K562 (cell line): ENCODE measurements at regions not wholly inside any gene's neighbourhood (a gene's known extent, or its start where the extent isn't known, plus 50 kb on each side); places are given as distances from the start of the nearest gene placed in this dataset.

Experiments used
- ATAC-seq: fragments of 200-7000 bp; cut with Tn5 transposase; 3 replicates; pipeline ENCODE4 v1.9.1; 2020; ENCODE audit warnings: moderate library complexity
- BruUV-seq: library from RNA; stranded (reverse); fragments of 400-500 nt; replicated peaks from 2 replicates; lab custom pipeline; 2021; lab: Mats Ljungman, UMichigan
- CTCF ChIA-PET: fragments of 300-600 bp; formaldehyde crosslinking; extraction: SDS; loops from one replicate; lab custom pipeline; 2021; ENCODE audit warnings: low intra/inter-chr PET ratio; lab: Yijun Ruan, JAX
- POLR2A ChIA-PET: fragments of 300-600, 350-650 bp; sonication (Branson Sonifier 250); formaldehyde crosslinking; extraction: SDS; loops from one replicate; lab custom pipeline; 2021; ENCODE audit warnings: antibody characterized with exemption, inconsistent platforms; lab: Yijun Ruan, JAX
- DNase-seq, 4 experiments: peaks; one replicate each; pipeline versions ENCODE4 v3.0.0 to v3.0.0-alpha.2; 2011 to 2018; ENCODE audit warnings: low spot score in 3 of 4, mixed read lengths in 3 of 4; ENCODE audit errors: extremely low read depth in 1 of 4
- FAIRE-seq: peaks from 2 replicates; lab custom pipeline; 2011; peaks lifted over from hg19 to GRCh38; lab: Jason Lieb, UNC
- H2AFZ ChIP-seq: 2 replicates; pipeline ENCODE4 v1.6.0; 2011; ENCODE audit warnings: low read depth, low read length, control low read depth, inconsistent platforms
- H3K27ac ChIP-seq: fragments of 200-600 bp; 3 replicates; pipeline ENCODE4 v1.8.0; 2011; ENCODE audit warnings: low read depth, mild to moderate bottlenecking, control low read depth, inconsistent platforms, low read length, moderate library complexity, mixed read lengths; ENCODE audit errors: extremely low read depth
- H3K27me3 ChIP-seq, 2 experiments: fragments of 300-600 bp in 1 of 2; 2 replicates in 1 of 2; 3 replicates in 1 of 2; pipeline versions ENCODE4 v1.6.0 to v1.8.0; 2011; ENCODE audit warnings: inconsistent platforms in 2 of 2, low read length in 2 of 2, mild to moderate bottlenecking in 1 of 2, mixed read lengths in 1 of 2, moderate library complexity in 1 of 2; ENCODE audit not compliant: control insufficient read depth in 2 of 2, insufficient read depth in 2 of 2
- H3K36me3 ChIP-seq: fragments of 300-600 bp; 3 replicates; pipeline ENCODE4 v1.8.0; 2011; ENCODE audit warnings: mild to moderate bottlenecking, low read length, inconsistent platforms; ENCODE audit not compliant: control insufficient read depth, insufficient read depth
- H3K4me1 ChIP-seq, 2 experiments: fragments of 200-600 bp in 1 of 2; replicated peaks in 1 of 2; 2 replicates in 1 of 2; 3 replicates in 1 of 2; pipeline versions ENCODE4 v1.5.1 to v1.8.0; 2011; ENCODE audit warnings: inconsistent platforms in 2 of 2, low read length in 2 of 2, mild to moderate bottlenecking in 1 of 2, mixed read lengths in 1 of 2, moderate library complexity in 1 of 2; ENCODE audit not compliant: control insufficient read depth in 2 of 2, insufficient read depth in 2 of 2
- H3K4me2 ChIP-seq: 2 replicates; pipeline ENCODE4 v1.6.1; 2011; ENCODE audit warnings: low read length, control low read depth, inconsistent platforms, mixed read lengths; ENCODE audit not compliant: insufficient read depth
- H3K4me3 ChIP-seq: fragments of 200-600 bp; sonication (generic), shearing (Covaris generic); 2 replicates; pipeline ENCODE4 v1.5.1; 2016; ENCODE audit warnings: control low read depth, inconsistent platforms
- H3K79me2 ChIP-seq: fragments of 200-600 bp; 3 replicates; pipeline ENCODE4 v1.8.0; 2011; ENCODE audit warnings: low read length, inconsistent platforms; ENCODE audit not compliant: control insufficient read depth, insufficient read depth
- H3K9ac ChIP-seq, 2 experiments: 2 replicates each; pipeline versions ENCODE4 v1.6.0 to v1.6.1; 2011; ENCODE audit warnings: low read depth in 2 of 2, low read length in 2 of 2, control low read depth in 1 of 2, inconsistent platforms in 1 of 2, mild to moderate bottlenecking in 1 of 2, mixed read lengths in 1 of 2; ENCODE audit not compliant: insufficient read depth in 1 of 2
- H3K9me1 ChIP-seq: one replicate; pipeline ENCODE4 v1.6.0; 2011; ENCODE audit warnings: inconsistent platforms, mild to moderate bottlenecking, low read length, moderate library complexity; ENCODE audit not compliant: control insufficient read depth, insufficient read depth
- H3K9me3 ChIP-seq: replicated peaks from 2 replicates; pipeline ENCODE4 v1.5.1; 2011; ENCODE audit warnings: low read depth, low read length, inconsistent platforms; ENCODE audit not compliant: control insufficient read depth, insufficient read depth
- H4K20me1 ChIP-seq: replicated peaks from 2 replicates; pipeline ENCODE4 v1.6.1; 2011; ENCODE audit warnings: low read length, inconsistent platforms, mixed read lengths; ENCODE audit not compliant: control insufficient read depth, insufficient read depth
- HDAC1 ChIP-seq, 2 experiments: fragments of 450-650 bp; IDR thresholded peaks; 2 replicates each; pipeline ENCODE4 v1.6.1; 2016 to 2017; ENCODE audit warnings: inconsistent platforms in 1 of 2, mild to moderate bottlenecking in 1 of 2, moderate library complexity in 1 of 2
- KDM4B ChIP-seq, 2 experiments: fragments of 450-650 bp in 1 of 2; sonication (generic) in 1 of 2; IDR thresholded peaks; 2 replicates each; pipeline ENCODE4 v1.6.1; 2016 to 2017; ENCODE audit warnings: borderline replicate concordance in 2 of 2, antibody characterized with exemption in 1 of 2, low read depth in 1 of 2, mild to moderate bottlenecking in 1 of 2
- NR2C2 ChIP-seq, 2 experiments: fragments of 200-800 bp in 1 of 2; sonication (Bioruptor generic) in 1 of 2; sonication (generic) in 1 of 2; formaldehyde crosslinking in 1 of 2; IDR thresholded peaks; 2 replicates each; pipeline versions ENCODE4 v1.6.1 to v1.8.0; 2016 to 2022; ENCODE audit warnings: mild to moderate bottlenecking in 1 of 2, missing compliant biosample characterization in 1 of 2, missing genetic modification characterization in 1 of 2, missing genetic modification reagents in 1 of 2
- NRF1 ChIP-seq, 2 experiments: fragments of 450-650 bp; IDR thresholded peaks in 1 of 2; conservative IDR thresholded peaks in 1 of 2; 2 replicates each; pipeline ENCODE4 v1.6.1; 2014; ENCODE audit warnings: mild to moderate bottlenecking in 2 of 2
- SIN3B ChIP-seq: fragments of 450-650 bp; IDR thresholded peaks from 2 replicates; pipeline ENCODE4 v1.6.1; 2017; ENCODE audit warnings: low read depth, mild to moderate bottlenecking, moderate library complexity
- ZNF512 ChIP-seq: IDR thresholded peaks from 2 replicates; pipeline ENCODE4 v1.6.1; 2016; ENCODE audit warnings: missing genetic modification characterization, missing compliant biosample characterization
- ZNF589 ChIP-seq: fragments of 200-800 bp; sonication (Bioruptor generic); IDR thresholded peaks from 2 replicates; pipeline ENCODE4 v1.6.1; 2016; ENCODE audit warnings: low read depth, missing genetic modification characterization, missing compliant biosample characterization
- WGBS: fragments of 100-300 bp; shearing (Covaris generic); methylation state at CpG from one replicate; pipeline ENCODE4 v1.1.6; 2016; ENCODE audit warnings: low coverage, mixed read lengths; ENCODE audit not compliant: insufficient coverage; ENCODE audit errors: missing lambda C conversion rate; 5-methylcytosine and 5-hydroxymethylcytosine counted together
- in situ Hi-C: fragments of 300-500 bp; cut with MboI; formaldehyde crosslinking; loops from 4 replicates; pipeline ENCODE4 v1.15.0; 2018; ENCODE audit warnings: inconsistent platforms, mixed read lengths
- intact Hi-C: fragments of 100-400 bp; cut with micrococcal nuclease; formaldehyde crosslinking; loops from 2 replicates; pipeline ENCODE4 v1.14.2; 2022
- TF ChIP-seq, protein P1 (sequence below): sonication (generic); formaldehyde crosslinking; IDR thresholded peaks from 2 replicates; pipeline ENCODE4 v1.8.1; 2023; ENCODE audit warnings: mild to moderate bottlenecking, missing genetic modification reagents, moderate library complexity
- TF ChIP-seq, protein P2 (sequence below): fragments of 450-650 bp; formaldehyde crosslinking; IDR thresholded peaks from 2 replicates; pipeline ENCODE4 v1.4.0; 2020; ENCODE audit warnings: mild to moderate bottlenecking, moderate library complexity

- TF ChIP-seq, protein P1, sequence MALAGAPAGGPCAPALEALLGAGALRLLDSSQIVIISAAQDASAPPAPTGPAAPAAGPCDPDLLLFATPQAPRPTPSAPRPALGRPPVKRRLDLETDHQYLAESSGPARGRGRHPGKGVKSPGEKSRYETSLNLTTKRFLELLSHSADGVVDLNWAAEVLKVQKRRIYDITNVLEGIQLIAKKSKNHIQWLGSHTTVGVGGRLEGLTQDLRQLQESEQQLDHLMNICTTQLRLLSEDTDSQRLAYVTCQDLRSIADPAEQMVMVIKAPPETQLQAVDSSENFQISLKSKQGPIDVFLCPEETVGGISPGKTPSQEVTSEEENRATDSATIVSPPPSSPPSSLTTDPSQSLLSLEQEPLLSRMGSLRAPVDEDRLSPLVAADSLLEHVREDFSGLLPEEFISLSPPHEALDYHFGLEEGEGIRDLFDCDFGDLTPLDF (CRISPR knock-in tag), result no peak
Observed at GRCh38 chr6:2545383-2546038, 205.2 kb downstream of the MYLK4 start (continued).

DNA sequence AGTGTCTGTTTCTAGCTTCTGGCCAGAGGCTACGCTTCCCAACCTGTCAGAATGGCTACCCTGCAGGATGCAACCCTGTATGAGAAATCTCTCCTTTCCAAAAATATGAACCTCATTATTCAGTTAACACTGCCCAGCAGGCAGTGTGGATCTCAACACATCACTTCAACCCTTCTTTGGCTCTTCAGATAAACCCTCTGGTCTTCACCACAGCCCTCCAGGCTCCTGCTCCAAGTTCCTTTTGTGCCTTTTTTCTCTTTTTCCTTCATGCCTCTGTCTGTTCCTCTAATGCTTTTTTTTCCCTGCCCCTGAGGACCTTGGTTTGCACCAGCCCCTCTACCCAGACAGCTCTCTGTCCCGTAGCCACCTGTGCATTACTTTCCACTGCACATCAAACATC lies 207.4 kb downstream of the MYLK4 start:
- ATAC-seq (peak; percentile 21; the same call in 2 of the 3 replicates), DNase-seq (no peak), FAIRE-seq (no peak)
- WGBS, result 10% methylated on average over 2 of the region's 2 CpGs
- intact Hi-C loops, result no loop called here
- H3K4me1 ChIP-seq, result peaks cover 4 to 15% of the 10 kb centered on the region in 2 experiments
- H3K27me3 ChIP-seq, result peaks cover 4 to 24% of the 10 kb centered on the region in 2 experiments; a peak in 4 of 5 replicates
- H3K36me3 ChIP-seq, result no peaks in the 10 kb centered on the region
- H3K4me3 ChIP-seq, result no peak overlapping the region
- ChIA-PET POLR2A (interaction anchor here (0.9 to 1.5 kb wide), 3 partner anchors 10 to 35 kb away, joined by 3 to 4 read pairs (median 3); no protein-coding TSS in a partner anchor), CTCF (no interaction called here)
- in situ Hi-C loops, result no loop called here
- H3K79me2 ChIP-seq, result no peaks in the 10 kb centered on the region
- H2AFZ ChIP-seq, result no peak overlapping the region
- no peaks in the 10 kb centered on the region for H3K9me1 ChIP-seq
- BruUV-seq, result no TSS peak
- H3K27ac ChIP-seq, result no peak overlapping the region
- H4K20me1 ChIP-seq, result no peaks in the 10 kb centered on the region
- H3K4me2 ChIP-seq, result 0 out of 2 replicates have a peak overlapping the region, but pooled peaks have one; percentile 30
- H3K9me3 ChIP-seq, result no peaks in the 10 kb centered on the region
- no peak overlapping the region for H3K9ac ChIP-seq
- TF ChIP-seq SIN3B (no peak), HDAC1 (IDR thresholded peaks at IDR 0.05) (no peak), NRF1 (conservative IDR thresholded peaks at IDR 0.05 in 1 of 2, IDR thresholded peaks at IDR 0.05 in 1 of 2) (0 out of 4 replicates have a peak, but pooled peaks of 1 of the 2 experiments have one; percentile 0), ZNF512 (tag) (peak; percentile 31; the same call in 1 of the 2 replicates), KDM4B (IDR thresholded peaks at IDR 0.05; ENCODE audit: borderline replicate concordance in 2 of 2, low read depth in 1 of 2) (0 out of 4 replicates have a peak, but pooled peaks of 1 of the 2 experiments have one; percentile 7), ZNF589 (CRISPR knock-in tag) (peak; percentile 4; the same call in 1 of the 2 replicates), NR2C2 (CRISPR knock-in tag; IDR thresholded peaks at IDR 0.05) (no peak), NR2C2 (tag; IDR thresholded peaks at IDR 0.05) (0 out of 2 replicates have a peak, but pooled peaks have one; percentile 3)
- TF ChIP-seq, protein P2, sequence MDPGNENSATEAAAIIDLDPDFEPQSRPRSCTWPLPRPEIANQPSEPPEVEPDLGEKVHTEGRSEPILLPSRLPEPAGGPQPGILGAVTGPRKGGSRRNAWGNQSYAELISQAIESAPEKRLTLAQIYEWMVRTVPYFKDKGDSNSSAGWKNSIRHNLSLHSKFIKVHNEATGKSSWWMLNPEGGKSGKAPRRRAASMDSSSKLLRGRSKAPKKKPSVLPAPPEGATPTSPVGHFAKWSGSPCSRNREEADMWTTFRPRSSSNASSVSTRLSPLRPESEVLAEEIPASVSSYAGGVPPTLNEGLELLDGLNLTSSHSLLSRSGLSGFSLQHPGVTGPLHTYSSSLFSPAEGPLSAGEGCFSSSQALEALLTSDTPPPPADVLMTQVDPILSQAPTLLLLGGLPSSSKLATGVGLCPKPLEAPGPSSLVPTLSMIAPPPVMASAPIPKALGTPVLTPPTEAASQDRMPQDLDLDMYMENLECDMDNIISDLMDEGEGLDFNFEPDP, result no peak
